ENCODE measurements at regions not wholly inside any gene's neighbourhood (a gene's known extent, or its start where the extent isn't known, plus 50 kb on each side); places are given as distances from the start of the nearest gene placed in this dataset.
"Not testable (repeated sequence)": the region's sequence is repeated elsewhere in the genome, so short reads cannot be mapped to it uniquely, and the experiment has no call there.

- no peak overlapping the region for H2BK20ac ChIP-seq (ENCODE audit: low read depth, low read length, poor library complexity, severe bottlenecking)
- no peak overlapping the region for H3K27ac Mint-ChIP-seq
- no peak for DNase-seq
- no peaks in the 10 kb centered on the region for H3K9me3 ChIP-seq (ENCODE audit: control insufficient read depth, low read depth, low read length)
- H3K9me3 Mint-ChIP-seq: peaks cover 0 to 6% of the 10 kb centered on the region in 2 experiments; a peak in 2 of 5 replicates
- peaks cover 54% of the 10 kb centered on the region for H3K27me3 Mint-ChIP-seq (ENCODE audit: low read depth)
- no peak overlapping the region for H2AK5ac ChIP-seq (ENCODE audit: insufficient read length, low read length)
- H2BK5ac ChIP-seq (ENCODE audit: insufficient read length, low read length): no peak overlapping the region
- H4K20me1 ChIP-seq (ENCODE audit: control insufficient read depth, insufficient read depth, insufficient read length): no peaks in the 10 kb centered on the region
- no peak overlapping the region for H3K14ac ChIP-seq (ENCODE audit: insufficient read depth, low read length)
- no peaks in the 10 kb centered on the region for H3K4me1 ChIP-seq (ENCODE audit: insufficient read depth, low read length)
- no peak overlapping the region for H3K4me3 Mint-ChIP-seq
- H3K9ac ChIP-seq (ENCODE audit: extremely low read depth, insufficient read length, low read length): no peak overlapping the region
- H2BK15ac ChIP-seq (ENCODE audit: low read depth, low read length): no peak overlapping the region
- H2BK120ac ChIP-seq (ENCODE audit: low read depth, low read length, poor library complexity, severe bottlenecking): no peak overlapping the region
- H3K79me1 ChIP-seq (ENCODE audit: insufficient read depth, low read depth, low read length, poor library complexity, severe bottlenecking): no peaks in the 10 kb centered on the region
- H3K23ac ChIP-seq (ENCODE audit: insufficient read length, low read depth, low read length): no peak overlapping the region
- H3K27me3 ChIP-seq (ENCODE audit: insufficient read depth, low read length): peaks cover 2% of the 10 kb centered on the region
- H4K8ac ChIP-seq (replicated peaks; ENCODE audit: insufficient read length, low read depth, low read length): no peak overlapping the region
- no peak overlapping the region for H3K4ac ChIP-seq (ENCODE audit: low read depth, low read length)
- H3K4me2 ChIP-seq (ENCODE audit: insufficient read depth, insufficient read length, low read length): no peak overlapping the region
- WGBS (ENCODE audit: extremely low coverage, insufficient read length, low lambda C conversion rate): no CpG with 5 or more reads among the region's 3 CpGs
- no peak overlapping the region for H4K91ac ChIP-seq (ENCODE audit: insufficient read length, low read depth, low read length)
- H3K27ac ChIP-seq (ENCODE audit: insufficient read length, low read depth, low read length): no peak overlapping the region
- H2BK12ac ChIP-seq (ENCODE audit: insufficient read length, low read depth, low read length): no peak overlapping the region
- H4K5ac ChIP-seq (ENCODE audit: insufficient read length, low read depth, low read length): no peak overlapping the region
- H3K79me2 ChIP-seq (ENCODE audit: insufficient read depth, low read length): no peaks in the 10 kb centered on the region
- no peaks in the 10 kb centered on the region for H3K4me1 Mint-ChIP-seq
- H2AFZ ChIP-seq (ENCODE audit: low read length): no peak overlapping the region
- no peaks in the 10 kb centered on the region for H3K36me3 Mint-ChIP-seq (ENCODE audit: insufficient read depth in 1 of 3, low read depth in 3 of 3)
- no peak for TF ChIP-seq CTCF (conservative IDR thresholded peaks at IDR 0.05)
- H3K23me2 ChIP-seq (ENCODE audit: insufficient read length, low read depth, low read length, poor library complexity, severe bottlenecking): no peaks in the 10 kb centered on the region
- H3T11ph ChIP-seq (ENCODE audit: low read length): no peak overlapping the region
- H3K56ac ChIP-seq (ENCODE audit: insufficient read length, low read depth, low read length): no peak overlapping the region
- no peak overlapping the region for H3K18ac ChIP-seq (ENCODE audit: insufficient read length, low read depth, low read length)
Observed at GRCh38 chr21:35711213-35711612, 349.1 kb downstream of the SETD4 start.

- not testable (repeated sequence) for H2AK5ac ChIP-seq (ENCODE audit: insufficient read length, low read length); H3K4me1 ChIP-seq (ENCODE audit: insufficient read depth, low read length); H3K9me3 ChIP-seq (ENCODE audit: control insufficient read depth, low read depth, low read length); H3T11ph ChIP-seq (ENCODE audit: low read length); H2BK120ac ChIP-seq (ENCODE audit: low read depth, low read length, poor library complexity, severe bottlenecking); H3K56ac ChIP-seq (ENCODE audit: insufficient read length, low read depth, low read length); H2BK15ac ChIP-seq (ENCODE audit: low read depth, low read length); H4K8ac ChIP-seq (replicated peaks; ENCODE audit: insufficient read length, low read depth, low read length); DNase-seq; H3K4me1 Mint-ChIP-seq; H2BK5ac ChIP-seq (ENCODE audit: insufficient read length, low read length); H3K23ac ChIP-seq (ENCODE audit: insufficient read length, low read depth, low read length); H3K36me3 Mint-ChIP-seq (ENCODE audit: insufficient read depth in 1 of 3, low read depth in 3 of 3); H3K27ac Mint-ChIP-seq; H3K27ac ChIP-seq (ENCODE audit: insufficient read length, low read depth, low read length); H4K20me1 ChIP-seq (ENCODE audit: control insufficient read depth, insufficient read depth, insufficient read length); H3K79me2 ChIP-seq (ENCODE audit: insufficient read depth, low read length); H3K79me1 ChIP-seq (ENCODE audit: insufficient read depth, low read depth, low read length, poor library complexity, severe bottlenecking); H4K5ac ChIP-seq (ENCODE audit: insufficient read length, low read depth, low read length); H2BK20ac ChIP-seq (ENCODE audit: low read depth, low read length, poor library complexity, severe bottlenecking); H3K27me3 ChIP-seq (ENCODE audit: insufficient read depth, low read length); H2AFZ ChIP-seq (ENCODE audit: low read length); H3K9me3 Mint-ChIP-seq; H3K23me2 ChIP-seq (ENCODE audit: insufficient read length, low read depth, low read length, poor library complexity, severe bottlenecking); H4K91ac ChIP-seq (ENCODE audit: insufficient read length, low read depth, low read length); H3K4me3 Mint-ChIP-seq; H2BK12ac ChIP-seq (ENCODE audit: insufficient read length, low read depth, low read length); H3K4me2 ChIP-seq (ENCODE audit: insufficient read depth, insufficient read length, low read length); H3K4ac ChIP-seq (ENCODE audit: low read depth, low read length); H3K9ac ChIP-seq (ENCODE audit: extremely low read depth, insufficient read length, low read length); H3K14ac ChIP-seq (ENCODE audit: insufficient read depth, low read length); H3K18ac ChIP-seq (ENCODE audit: insufficient read length, low read depth, low read length)
- peaks cover 41% of the 10 kb centered on the region for H3K27me3 Mint-ChIP-seq (ENCODE audit: low read depth)
- no CpG with 5 or more reads among the region's 3 CpGs for WGBS (ENCODE audit: extremely low coverage, insufficient read length, low lambda C conversion rate)
Observed at GRCh38 chr21:35709990-35710389, 350.3 kb downstream of the SETD4 start.

Data from H9 (cell line).